ENCODE measurements at regions not wholly inside any gene's neighbourhood (a gene's known extent, or its start where the extent isn't known, plus 50 kb on each side); places are given as distances from the start of the nearest gene placed in this dataset.
"Not testable (repeated sequence)": the region's sequence is repeated elsewhere in the genome, so short reads cannot be mapped to it uniquely, and the experiment has no call there.

DNA sequence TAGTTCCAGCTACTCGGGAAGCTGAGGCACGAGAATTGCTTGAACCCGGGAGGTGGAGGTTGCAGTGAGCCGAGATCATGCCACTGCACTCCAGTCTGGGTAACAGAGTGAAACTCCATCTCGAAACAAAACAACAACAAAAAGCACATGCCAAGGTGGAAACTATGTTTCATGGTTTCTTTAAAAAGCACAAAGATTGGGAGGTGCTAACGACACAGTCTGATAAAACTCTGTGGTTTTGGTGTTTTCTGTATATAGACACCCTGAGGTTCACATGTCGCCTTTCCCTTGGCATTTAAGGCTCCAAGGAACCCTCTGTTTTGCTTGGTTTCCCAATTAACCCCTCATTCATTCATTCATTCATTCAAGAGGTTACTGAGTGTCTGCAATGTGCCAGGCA, 253.4 kb upstream of the SULF2 start:
- FAIRE-seq (no peak), DNase-seq (no peak)

DNA sequence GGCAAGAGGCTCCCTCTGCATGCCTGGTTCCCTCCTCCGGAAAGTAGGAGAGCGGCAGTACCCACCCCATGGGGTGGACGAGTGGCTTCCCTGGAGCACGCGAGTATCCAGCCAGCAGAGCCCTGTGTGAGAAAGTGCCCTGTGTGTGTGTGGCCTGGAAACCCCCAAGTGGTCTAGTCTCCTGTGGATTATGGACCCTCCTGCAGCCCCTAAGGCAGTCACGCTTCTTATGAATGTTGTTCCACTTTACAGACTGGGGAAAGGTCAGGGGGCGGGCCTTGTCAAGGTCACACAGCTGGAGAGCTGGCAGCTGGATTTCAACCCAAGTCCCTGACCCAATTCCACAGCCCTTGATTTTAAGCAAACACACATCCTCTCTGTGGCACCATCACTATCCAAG, 252.5 kb upstream of the SULF2 start:
- H3K4me1 ChIP-seq; intact Hi-C loops (cut with DNase I); FAIRE-seq; ATAC-seq; H3K27me3 ChIP-seq; H3K9me3 ChIP-seq; DNase-seq; H3K27ac ChIP-seq; H3K36me3 ChIP-seq; H3K4me3 ChIP-seq: not testable (repeated sequence)
- WGBS, 2 donors, result 64 to 77% methylated on average over 7 of the region's 7 CpGs

More for the DNA sequence above, 253.4 kb upstream of the SULF2 start:
- Histone ChIP-seq H3K9me3 (no peaks in the 10 kb centered on the region), H3K4me3 (no peak overlapping the region), H3K36me3 (no peaks in the 10 kb centered on the region), H3K27me3 (peaks cover 0 to under 1% (median 0%) of the 10 kb centered on the region in 4 donors), H3K27ac (no peak overlapping the region), H3K4me1 (no peaks in the 10 kb centered on the region)
- ATAC-seq, result no peak
- intact Hi-C loops (cut with DNase I), result no loop called here
- TF ChIP-seq, protein P1, sequence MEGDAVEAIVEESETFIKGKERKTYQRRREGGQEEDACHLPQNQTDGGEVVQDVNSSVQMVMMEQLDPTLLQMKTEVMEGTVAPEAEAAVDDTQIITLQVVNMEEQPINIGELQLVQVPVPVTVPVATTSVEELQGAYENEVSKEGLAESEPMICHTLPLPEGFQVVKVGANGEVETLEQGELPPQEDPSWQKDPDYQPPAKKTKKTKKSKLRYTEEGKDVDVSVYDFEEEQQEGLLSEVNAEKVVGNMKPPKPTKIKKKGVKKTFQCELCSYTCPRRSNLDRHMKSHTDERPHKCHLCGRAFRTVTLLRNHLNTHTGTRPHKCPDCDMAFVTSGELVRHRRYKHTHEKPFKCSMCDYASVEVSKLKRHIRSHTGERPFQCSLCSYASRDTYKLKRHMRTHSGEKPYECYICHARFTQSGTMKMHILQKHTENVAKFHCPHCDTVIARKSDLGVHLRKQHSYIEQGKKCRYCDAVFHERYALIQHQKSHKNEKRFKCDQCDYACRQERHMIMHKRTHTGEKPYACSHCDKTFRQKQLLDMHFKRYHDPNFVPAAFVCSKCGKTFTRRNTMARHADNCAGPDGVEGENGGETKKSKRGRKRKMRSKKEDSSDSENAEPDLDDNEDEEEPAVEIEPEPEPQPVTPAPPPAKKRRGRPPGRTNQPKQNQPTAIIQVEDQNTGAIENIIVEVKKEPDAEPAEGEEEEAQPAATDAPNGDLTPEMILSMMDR (IDR thresholded peaks at IDR 0.05), result no peak
- WGBS, 2 donors, result 61 to 76% methylated on average over 7 of the region's 7 CpGs

DNA sequence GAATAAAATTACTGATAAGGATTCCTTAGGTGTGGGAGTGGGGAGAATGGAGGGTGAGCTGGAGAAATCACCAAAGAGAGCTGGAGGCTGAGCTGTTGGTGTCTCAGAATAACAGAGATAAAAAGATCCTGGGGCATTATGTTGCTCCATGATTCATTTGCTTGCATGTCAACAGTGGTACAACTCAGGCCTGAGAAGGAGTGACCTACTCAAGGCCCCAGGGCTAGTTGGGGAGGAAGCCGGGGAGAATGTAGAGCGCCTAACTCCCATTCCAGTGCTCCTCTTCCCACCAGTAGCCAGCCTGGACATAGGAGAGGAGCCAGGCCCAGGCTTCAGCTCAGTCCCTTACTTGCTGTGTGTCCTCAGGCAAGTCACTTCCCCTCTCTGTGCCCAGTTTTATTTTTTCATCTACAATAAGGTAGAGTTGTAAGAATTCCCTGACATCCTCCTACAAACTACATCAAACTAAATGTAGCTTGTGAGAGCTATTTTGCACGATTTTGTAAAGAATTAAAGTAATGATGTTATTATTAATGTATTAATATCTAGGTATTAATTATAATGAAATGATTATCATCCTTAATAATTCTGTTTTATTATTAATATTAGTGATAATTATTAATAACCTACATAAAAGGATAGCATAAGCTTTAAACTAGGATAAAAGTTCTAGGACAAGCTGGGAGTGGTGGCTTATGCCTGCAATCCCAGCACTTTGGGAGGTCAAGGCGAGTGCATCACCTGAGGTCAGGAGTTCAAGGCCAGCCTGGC, 250.9 kb upstream of the SULF2 start:
- Histone ChIP-seq H3K27me3 (peaks cover 0 to 4% (median 0%) of the 10 kb centered on the region in 4 donors), H3K9me3 (no peaks in the 10 kb centered on the region), H3K4me1 (no peaks in the 10 kb centered on the region), H3K27ac (no peak overlapping the region), H3K4me3 (no peak overlapping the region), H3K36me3 (no peaks in the 10 kb centered on the region)
- ATAC-seq (no peak), FAIRE-seq (no peak), DNase-seq (no peak)
- intact Hi-C loops (cut with DNase I), result no loop called here
- 69 to 87% methylated on average over 4 of the region's 4 CpGs for WGBS, 2 donors
- TF ChIP-seq, protein P1 (IDR thresholded peaks at IDR 0.05), result no peak

DNA sequence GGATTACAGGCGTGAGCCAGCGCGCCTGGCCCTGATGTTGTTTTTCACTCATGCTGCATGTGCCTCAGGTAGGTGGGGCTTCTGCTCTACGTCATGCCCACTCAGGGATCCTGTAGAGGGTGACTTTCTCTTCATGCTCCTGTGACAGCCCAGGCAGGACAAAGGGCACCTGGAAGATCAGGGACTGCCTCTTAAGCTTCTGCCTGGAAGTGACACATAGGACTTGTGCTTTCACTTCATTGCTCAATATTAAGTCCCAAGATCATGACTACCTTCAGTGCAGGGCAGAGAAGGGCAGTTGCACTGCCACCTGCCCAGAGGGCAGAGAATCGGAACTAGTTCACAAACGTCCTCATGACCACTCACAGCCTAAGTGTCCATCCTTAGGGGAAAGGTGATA, 249.5 kb upstream of the SULF2 start:
- Histone ChIP-seq H3K4me1 (no peaks in the 10 kb centered on the region), H3K4me3 (no peak overlapping the region), H3K27ac (no peak overlapping the region), H3K27me3 (peaks cover 0 to 4% (median 0%) of the 10 kb centered on the region in 4 donors), H3K9me3 (no peaks in the 10 kb centered on the region), H3K36me3 (no peaks in the 10 kb centered on the region)
- ATAC-seq (no peak), DNase-seq (no peak), FAIRE-seq (no peak)
- TF ChIP-seq, protein P1 (IDR thresholded peaks at IDR 0.05), result no peak
- WGBS, 2 donors, result 75% methylated on average over 6 of the region's 6 CpGs
- intact Hi-C loops (cut with DNase I), result no loop called here

DNA sequence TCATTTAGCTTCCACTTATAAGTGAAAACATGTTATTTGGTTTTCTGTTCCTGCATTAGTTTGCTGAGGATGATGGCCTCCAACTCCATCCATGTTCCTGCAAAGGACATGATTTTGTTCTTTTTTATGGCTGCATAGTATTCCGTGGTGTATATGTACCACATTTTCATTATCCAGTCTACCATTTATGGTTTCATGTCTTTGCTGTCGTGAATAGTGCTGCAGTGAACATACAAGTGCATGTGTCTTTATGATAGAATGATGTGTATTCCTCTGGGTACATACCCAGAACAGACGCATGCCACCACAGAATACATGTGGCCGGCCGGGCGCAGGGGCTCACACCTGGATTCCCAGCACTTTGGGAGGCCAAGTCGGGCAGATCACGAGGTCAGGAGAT, 247.7 kb upstream of the SULF2 start:
- H3K27me3 ChIP-seq; H3K9me3 ChIP-seq; intact Hi-C loops (cut with DNase I); FAIRE-seq; DNase-seq; H3K36me3 ChIP-seq; ATAC-seq; H3K27ac ChIP-seq; H3K4me1 ChIP-seq; H3K4me3 ChIP-seq: not testable (repeated sequence)
- 75 to 77% methylated on average over 8 of the region's 8 CpGs for WGBS, 2 donors

DNA sequence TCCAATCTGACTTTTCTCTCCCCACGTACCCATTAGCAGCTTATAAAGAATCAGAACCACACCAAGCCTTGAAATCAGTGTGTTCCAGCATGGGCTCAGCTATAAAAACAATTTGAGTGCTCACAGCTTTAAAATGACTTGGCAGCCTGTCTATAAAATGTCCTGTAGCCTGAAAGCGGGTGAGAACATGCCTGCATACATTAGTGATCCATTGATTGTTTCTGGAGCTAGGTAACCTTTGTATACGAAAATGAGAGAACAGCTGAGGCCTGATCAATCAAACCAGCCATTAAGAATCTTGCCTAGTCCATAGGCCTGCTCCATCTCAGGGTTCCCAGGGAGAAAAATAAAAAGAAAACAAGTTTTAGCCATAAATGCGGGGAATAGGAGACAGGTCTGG, 245.8 kb upstream of the SULF2 start:
- FAIRE-seq, result no peak
- peaks cover 0 to 4% (median 0%) of the 10 kb centered on the region in 4 donors for H3K27me3 ChIP-seq
- no peak for ATAC-seq
- H3K36me3 ChIP-seq, result no peaks in the 10 kb centered on the region
- no peak overlapping the region for H3K4me3 ChIP-seq
- no peak overlapping the region for H3K27ac ChIP-seq
- H3K9me3 ChIP-seq, result no peaks in the 10 kb centered on the region
- no peaks in the 10 kb centered on the region for H3K4me1 ChIP-seq
- 50 to 65% methylated on average over 4 of the region's 4 CpGs for WGBS, 2 donors
- TF ChIP-seq, protein P1 (IDR thresholded peaks at IDR 0.05), result no peak
- intact Hi-C loops (cut with DNase I), result no loop called here
- no peak for DNase-seq
